Neural cell (in vitro differentiated cells): ENCODE measurements at regions not wholly inside any gene's neighbourhood (a gene's known extent, or its start where the extent isn't known, plus 50 kb on each side); places are given as distances from the start of the nearest gene placed in this dataset.

Source experiments
- H2AFZ ChIP-seq: fragments of 200-600, 300-800 bp; sonication (generic), shearing (Covaris generic); 2 replicates; pipeline ENCODE4 v1.6.0; 2014; ENCODE audit warnings: low read depth, mild to moderate bottlenecking, antibody characterized with exemption, low read length, moderate library complexity
- H3F3A ChIP-seq: fragments of 200-600 bp; shearing (Covaris generic); 2 replicates; pipeline ENCODE4 v1.6.1; 2016; ENCODE audit warnings: mild to moderate bottlenecking, moderate library complexity, mixed read lengths, antibody characterized with exemption, low read length; ENCODE audit not compliant: insufficient read depth, poor library complexity, severe bottlenecking
- H3K27ac ChIP-seq: fragments of 200-600, 300-800 bp; sonication (generic), shearing (Covaris generic); 2 replicates; pipeline ENCODE4 v1.5.1; 2014; ENCODE audit warnings: mild to moderate bottlenecking, low read length, moderate library complexity
- H3K27me3 ChIP-seq: fragments of 300-800, 200-600 bp; sonication (generic), shearing (Covaris generic); 2 replicates; pipeline ENCODE4 v1.6.0; 2014; ENCODE audit warnings: mild to moderate bottlenecking, low read depth, low read length, moderate library complexity; ENCODE audit not compliant: insufficient read depth
- H3K36me3 ChIP-seq: fragments of 300-800, 200-600 bp; sonication (generic), shearing (Covaris generic); 2 replicates; pipeline ENCODE4 v1.5.1; 2014; ENCODE audit warnings: mild to moderate bottlenecking, antibody characterized with exemption, low read length, moderate library complexity; ENCODE audit not compliant: insufficient read depth
- H3K4me2 ChIP-seq: fragments of 300-800, 200-600 bp; sonication (generic), shearing (Covaris generic); 2 replicates; pipeline ENCODE4 v1.6.0; 2014; ENCODE audit warnings: mild to moderate bottlenecking, low read length
- H3K4me3 ChIP-seq: fragments of 300-800, 200-600 bp; sonication (generic), shearing (Covaris generic); 2 replicates; pipeline ENCODE4 v1.5.1; 2014; ENCODE audit warnings: mild to moderate bottlenecking, low read length, moderate library complexity
- H3K79me2 ChIP-seq: fragments of 200-600 bp; shearing (Covaris generic); replicated peaks from 2 replicates; pipeline ENCODE4 v1.6.0; 2014; ENCODE audit warnings: mild to moderate bottlenecking, low read length, moderate library complexity; ENCODE audit not compliant: insufficient read depth
- H3K9ac ChIP-seq: fragments of 300-800, 200-600 bp; sonication (generic), shearing (Covaris generic); 2 replicates; pipeline ENCODE4 v1.6.1; 2016; ENCODE audit warnings: mild to moderate bottlenecking, low read length, mixed read lengths
- H3K9me2 ChIP-seq: fragments of 200-600 bp; shearing (Covaris generic); 2 replicates; pipeline ENCODE4 v1.6.1; 2016; ENCODE audit warnings: mild to moderate bottlenecking, low read length, mixed read lengths; ENCODE audit not compliant: insufficient read depth
- H3K9me3 ChIP-seq: fragments of 200-600, 300-800 bp; sonication (generic), shearing (Covaris generic); 2 replicates; pipeline ENCODE4 v1.6.1; 2016; ENCODE audit warnings: mild to moderate bottlenecking, mixed run types, low read length, moderate library complexity, mixed read lengths
- H4K20me1 ChIP-seq: fragments of 200-600 bp; shearing (Covaris generic); 2 replicates; pipeline ENCODE4 v1.6.1; 2016; ENCODE audit warnings: mild to moderate bottlenecking, mixed run types; ENCODE audit not compliant: insufficient read depth
- EP300 ChIP-seq: fragments of 450-650 bp; conservative IDR thresholded peaks from 2 replicates; pipeline ENCODE4 v1.6.1; 2014; ENCODE audit warnings: antibody characterized with exemption, mild to moderate bottlenecking, moderate library complexity; ENCODE audit not compliant: poor library complexity, severe bottlenecking
- EZH2 ChIP-seq: fragments of 200-600, 300-800 bp; shearing (Covaris generic), sonication (generic); IDR thresholded peaks from 2 replicates; pipeline ENCODE4 v1.6.1; 2014; ENCODE audit warnings: antibody characterized with exemption, low read length, borderline replicate concordance, mild to moderate bottlenecking; ENCODE audit not compliant: insufficient read depth, poor library complexity, severe bottlenecking
- MXI1 ChIP-seq: fragments of 450-650 bp; conservative IDR thresholded peaks from 2 replicates; pipeline ENCODE4 v1.6.1; 2014; ENCODE audit warnings: antibody characterized with exemption, mild to moderate bottlenecking; ENCODE audit not compliant: poor library complexity, severe bottlenecking
- POLR2AphosphoS5 ChIP-seq: IDR thresholded peaks from 2 replicates; pipeline ENCODE4 v1.6.1; 2012
- RAD21 ChIP-seq: fragments of 450-650 bp; conservative IDR thresholded peaks from 2 replicates; pipeline ENCODE4 v1.6.1; 2014; ENCODE audit warnings: antibody characterized with exemption, mild to moderate bottlenecking, moderate library complexity
- SMC3 ChIP-seq: fragments of 450-650 bp; conservative IDR thresholded peaks from 2 replicates; pipeline ENCODE4 v1.6.1; 2014; ENCODE audit warnings: antibody characterized with exemption, mild to moderate bottlenecking, moderate library complexity; ENCODE audit not compliant: poor library complexity
- TAF1 ChIP-seq: IDR thresholded peaks from 2 replicates; pipeline ENCODE4 v1.6.1; 2012; ENCODE audit warnings: low read depth
- TF ChIP-seq, protein P1 (sequence below): fragments of 450-650 bp; IDR thresholded peaks from 2 replicates; pipeline ENCODE4 v1.5.1; 2014; ENCODE audit warnings: antibody characterized with exemption, mild to moderate bottlenecking, moderate library complexity; ENCODE audit not compliant: poor library complexity, severe bottlenecking
- TF ChIP-seq, protein P2 (sequence below): IDR thresholded peaks from 2 replicates; pipeline ENCODE4 v1.6.1; 2012; ENCODE audit warnings: borderline replicate concordance

DNA sequence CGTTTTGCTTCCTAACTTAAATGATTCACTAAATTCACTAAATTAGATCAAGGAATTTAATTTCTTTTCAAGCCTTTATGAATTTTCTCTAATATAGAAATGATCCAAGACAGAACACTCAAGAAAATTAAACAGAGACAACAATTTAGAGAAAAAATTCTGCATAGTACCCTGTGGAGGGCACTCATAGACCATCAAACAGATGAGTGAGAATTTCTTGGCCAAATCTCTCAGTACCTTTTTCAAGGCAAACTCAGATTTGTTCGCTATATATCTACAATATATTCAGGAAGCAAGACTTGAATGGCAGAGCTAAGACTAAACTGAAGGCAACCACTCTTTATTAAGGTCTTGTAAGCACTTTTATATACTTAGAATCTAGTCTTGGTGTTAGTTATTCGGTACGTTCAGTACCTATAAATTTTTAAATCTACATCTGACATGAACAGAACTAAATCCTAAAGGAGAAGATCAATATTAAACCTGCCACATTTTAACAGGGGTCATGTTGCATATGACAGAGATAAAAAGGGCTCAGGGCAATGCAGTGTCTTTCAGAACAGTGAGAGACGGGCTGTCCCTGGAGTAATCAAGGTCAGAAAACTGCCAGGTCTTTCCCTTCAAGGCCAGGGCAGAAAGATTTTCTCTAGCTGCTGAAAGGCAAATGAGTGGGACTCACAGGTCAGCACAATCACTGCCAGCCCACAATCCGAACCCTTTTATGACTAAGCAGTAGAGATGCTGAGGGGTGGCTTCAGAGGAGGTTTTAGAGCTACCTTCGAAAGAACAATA lies 118.8 kb upstream of the TMPRSS15 start:
- H3K9me3 ChIP-seq: no peaks in the 10 kb centered on the region
- no peaks in the 10 kb centered on the region for H3K36me3 ChIP-seq
- no peak overlapping the region for H3K4me3 ChIP-seq
- H3K27ac ChIP-seq: no peak overlapping the region
- no peak overlapping the region for H2AFZ ChIP-seq
- H3K9me2 ChIP-seq: no peaks in the 10 kb centered on the region
- no peaks in the 10 kb centered on the region for H3K27me3 ChIP-seq
- no peak overlapping the region for H3K4me2 ChIP-seq
- H3F3A ChIP-seq: peaks cover 11% of the 10 kb centered on the region
- TF ChIP-seq, protein P1, sequence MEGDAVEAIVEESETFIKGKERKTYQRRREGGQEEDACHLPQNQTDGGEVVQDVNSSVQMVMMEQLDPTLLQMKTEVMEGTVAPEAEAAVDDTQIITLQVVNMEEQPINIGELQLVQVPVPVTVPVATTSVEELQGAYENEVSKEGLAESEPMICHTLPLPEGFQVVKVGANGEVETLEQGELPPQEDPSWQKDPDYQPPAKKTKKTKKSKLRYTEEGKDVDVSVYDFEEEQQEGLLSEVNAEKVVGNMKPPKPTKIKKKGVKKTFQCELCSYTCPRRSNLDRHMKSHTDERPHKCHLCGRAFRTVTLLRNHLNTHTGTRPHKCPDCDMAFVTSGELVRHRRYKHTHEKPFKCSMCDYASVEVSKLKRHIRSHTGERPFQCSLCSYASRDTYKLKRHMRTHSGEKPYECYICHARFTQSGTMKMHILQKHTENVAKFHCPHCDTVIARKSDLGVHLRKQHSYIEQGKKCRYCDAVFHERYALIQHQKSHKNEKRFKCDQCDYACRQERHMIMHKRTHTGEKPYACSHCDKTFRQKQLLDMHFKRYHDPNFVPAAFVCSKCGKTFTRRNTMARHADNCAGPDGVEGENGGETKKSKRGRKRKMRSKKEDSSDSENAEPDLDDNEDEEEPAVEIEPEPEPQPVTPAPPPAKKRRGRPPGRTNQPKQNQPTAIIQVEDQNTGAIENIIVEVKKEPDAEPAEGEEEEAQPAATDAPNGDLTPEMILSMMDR: peak; percentile 82
- TF ChIP-seq MXI1 (no peak), EP300 (no peak), RAD21 (peak; percentile 91), SMC3 (peak; percentile 82), POLR2AphosphoS5 (no peak)
- H3K79me2 ChIP-seq: no peaks in the 10 kb centered on the region
- H4K20me1 ChIP-seq: no peaks in the 10 kb centered on the region
- H3K9ac ChIP-seq: no peak overlapping the region

DNA sequence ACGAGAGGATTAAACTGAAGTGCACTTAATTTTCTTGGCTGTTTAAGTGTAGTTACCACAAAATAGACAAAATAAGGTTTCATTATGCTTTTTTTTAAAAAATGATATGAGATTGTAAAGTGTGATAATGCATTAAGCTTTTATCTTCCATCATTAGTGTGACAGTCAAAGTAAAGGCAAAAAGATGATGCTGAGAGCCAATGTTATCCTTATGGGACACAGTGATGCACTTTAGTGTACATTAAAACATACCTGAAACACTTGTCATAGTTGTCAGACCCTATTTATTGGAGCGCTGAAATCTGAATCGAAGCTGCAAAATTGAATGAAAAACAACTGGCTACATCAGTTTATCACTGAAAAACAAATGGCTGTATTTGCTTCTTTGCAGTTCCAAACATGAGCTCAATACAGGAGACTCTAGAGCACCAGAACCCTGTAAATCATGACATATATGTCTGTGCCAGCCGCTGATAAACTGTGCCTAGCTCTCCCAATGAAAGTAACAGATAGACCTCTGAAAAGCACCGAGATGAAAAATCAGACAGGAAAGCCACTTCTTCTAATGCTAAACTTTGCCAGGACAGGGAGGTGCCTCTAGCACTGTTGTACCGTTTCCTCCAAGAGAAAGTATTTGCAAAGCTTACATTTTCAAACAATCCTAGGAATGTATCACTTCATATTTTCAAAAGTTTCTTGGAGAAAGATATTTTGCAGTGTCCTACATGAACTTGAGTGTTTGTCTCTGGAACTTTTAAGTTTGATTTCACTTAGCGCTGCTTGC lies 120.7 kb upstream of the TMPRSS15 start:
- Histone ChIP-seq H4K20me1 (no peaks in the 10 kb centered on the region), H3K4me3 (no peak overlapping the region), H3K9ac (no peak overlapping the region), H3K27me3 (no peaks in the 10 kb centered on the region), H3K4me2 (no peak overlapping the region), H3K36me3 (no peaks in the 10 kb centered on the region), H3K9me3 (no peaks in the 10 kb centered on the region), H3F3A (peaks cover 8% of the 10 kb centered on the region), H2AFZ (no peak overlapping the region), H3K79me2 (no peaks in the 10 kb centered on the region), H3K27ac (peak overlapping the region; percentile 35), H3K9me2 (no peaks in the 10 kb centered on the region)
- TF ChIP-seq MXI1: no peak
- TF ChIP-seq, protein P1: no peak
- peak; percentile 26 for TF ChIP-seq RAD21
- peak; percentile 84 for TF ChIP-seq EP300
- TF ChIP-seq SMC3: peak; percentile 22
- peak; percentile 72 for TF ChIP-seq POLR2AphosphoS5
- TF ChIP-seq TAF1: no peak
- TF ChIP-seq, protein P2, sequence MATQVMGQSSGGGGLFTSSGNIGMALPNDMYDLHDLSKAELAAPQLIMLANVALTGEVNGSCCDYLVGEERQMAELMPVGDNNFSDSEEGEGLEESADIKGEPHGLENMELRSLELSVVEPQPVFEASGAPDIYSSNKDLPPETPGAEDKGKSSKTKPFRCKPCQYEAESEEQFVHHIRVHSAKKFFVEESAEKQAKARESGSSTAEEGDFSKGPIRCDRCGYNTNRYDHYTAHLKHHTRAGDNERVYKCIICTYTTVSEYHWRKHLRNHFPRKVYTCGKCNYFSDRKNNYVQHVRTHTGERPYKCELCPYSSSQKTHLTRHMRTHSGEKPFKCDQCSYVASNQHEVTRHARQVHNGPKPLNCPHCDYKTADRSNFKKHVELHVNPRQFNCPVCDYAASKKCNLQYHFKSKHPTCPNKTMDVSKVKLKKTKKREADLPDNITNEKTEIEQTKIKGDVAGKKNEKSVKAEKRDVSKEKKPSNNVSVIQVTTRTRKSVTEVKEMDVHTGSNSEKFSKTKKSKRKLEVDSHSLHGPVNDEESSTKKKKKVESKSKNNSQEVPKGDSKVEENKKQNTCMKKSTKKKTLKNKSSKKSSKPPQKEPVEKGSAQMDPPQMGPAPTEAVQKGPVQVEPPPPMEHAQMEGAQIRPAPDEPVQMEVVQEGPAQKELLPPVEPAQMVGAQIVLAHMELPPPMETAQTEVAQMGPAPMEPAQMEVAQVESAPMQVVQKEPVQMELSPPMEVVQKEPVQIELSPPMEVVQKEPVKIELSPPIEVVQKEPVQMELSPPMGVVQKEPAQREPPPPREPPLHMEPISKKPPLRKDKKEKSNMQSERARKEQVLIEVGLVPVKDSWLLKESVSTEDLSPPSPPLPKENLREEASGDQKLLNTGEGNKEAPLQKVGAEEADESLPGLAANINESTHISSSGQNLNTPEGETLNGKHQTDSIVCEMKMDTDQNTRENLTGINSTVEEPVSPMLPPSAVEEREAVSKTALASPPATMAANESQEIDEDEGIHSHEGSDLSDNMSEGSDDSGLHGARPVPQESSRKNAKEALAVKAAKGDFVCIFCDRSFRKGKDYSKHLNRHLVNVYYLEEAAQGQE: peak; percentile 30
- no peak for TF ChIP-seq EZH2
